ENCODE measurements at regions not wholly inside any gene's neighbourhood (a gene's known extent, or its start where the extent isn't known, plus 50 kb on each side); places are given as distances from the start of the nearest gene placed in this dataset.

GRCh38 chr6:71589254-71589653 lies 297.1 kb upstream of the RIMS1 start:
- no peak for TF ChIP-seq YY1 (IDR thresholded peaks at IDR 0.05; ENCODE audit: insufficient read depth, insufficient read length)
- no peak for TF ChIP-seq SUZ12 (IDR thresholded peaks at IDR 0.05; ENCODE audit: extremely low read depth, insufficient read depth, insufficient read length)

Data from NT2/D1 (cell line).